ENCODE measurements at regions not wholly inside any gene's neighbourhood (a gene's known extent, or its start where the extent isn't known, plus 50 kb on each side); places are given as distances from the start of the nearest gene placed in this dataset.

- TF ChIP-seq POLR2A (IDR thresholded peaks at IDR 0.05) (no peak), CTCF (IDR thresholded peaks at IDR 0.05 in 4 of 5, conservative IDR thresholded peaks at IDR 0.05 in 1 of 5) (no peak)
Observed at GRCh38 chr2:142649581-142649980, 227.9 kb upstream of the KYNU start.

All from gastrocnemius medialis (tissue), 4 donors.